Subcutaneous abdominal adipose tissue (tissue), 5 donors: ENCODE measurements at regions not wholly inside any gene's neighbourhood (a gene's known extent, or its start where the extent isn't known, plus 50 kb on each side); places are given as distances from the start of the nearest gene placed in this dataset.
"Not testable (repeated sequence)": the region's sequence is repeated elsewhere in the genome, so short reads cannot be mapped to it uniquely, and the experiment has no call there.

ENCODE experiments used
- H3K27ac ChIP-seq: one replicate; pipeline ENCODE4 v1.7.0; 2013; ENCODE audit warnings: low read depth, mild to moderate bottlenecking, inconsistent platforms, low read length, moderate library complexity
- H3K27me3 ChIP-seq, 5 donors: one replicate each; pipeline ENCODE4 v1.7.0; 2013; ENCODE audit warnings: low read length in 5 of 5, inconsistent platforms in 1 of 5; ENCODE audit not compliant: control insufficient read depth in 5 of 5, insufficient read depth in 4 of 5
- H3K36me3 ChIP-seq, 5 donors: one replicate each; pipeline ENCODE4 v1.7.0; 2013; ENCODE audit warnings: low read length in 5 of 5; ENCODE audit not compliant: control insufficient read depth in 5 of 5, insufficient read depth in 5 of 5
- H3K4me1 ChIP-seq, 5 donors: one replicate each; pipeline ENCODE4 v1.7.0; 2013; ENCODE audit warnings: low read length in 5 of 5, mild to moderate bottlenecking in 3 of 5, moderate library complexity in 1 of 5; ENCODE audit not compliant: control insufficient read depth in 5 of 5, insufficient read depth in 5 of 5
- H3K4me3 ChIP-seq, 5 donors: one replicate each; pipeline ENCODE4 v1.7.0; 2013; ENCODE audit warnings: low read length in 5 of 5, low read depth in 1 of 5
- H3K9ac ChIP-seq, 5 donors: one replicate each; pipeline ENCODE4 v1.7.0; 2013; ENCODE audit warnings: low read length in 5 of 5, mild to moderate bottlenecking in 4 of 5, moderate library complexity in 3 of 5
- H3K9me3 ChIP-seq, 5 donors: one replicate each; pipeline ENCODE4 v1.7.0; 2013; ENCODE audit warnings: low read length in 5 of 5; ENCODE audit not compliant: control insufficient read depth in 5 of 5
- donor health status: healthy.
- donor health status: healthy.
- donor health status: healthy.
- donor health status: healthy.
- donor health status: healthy.

DNA sequence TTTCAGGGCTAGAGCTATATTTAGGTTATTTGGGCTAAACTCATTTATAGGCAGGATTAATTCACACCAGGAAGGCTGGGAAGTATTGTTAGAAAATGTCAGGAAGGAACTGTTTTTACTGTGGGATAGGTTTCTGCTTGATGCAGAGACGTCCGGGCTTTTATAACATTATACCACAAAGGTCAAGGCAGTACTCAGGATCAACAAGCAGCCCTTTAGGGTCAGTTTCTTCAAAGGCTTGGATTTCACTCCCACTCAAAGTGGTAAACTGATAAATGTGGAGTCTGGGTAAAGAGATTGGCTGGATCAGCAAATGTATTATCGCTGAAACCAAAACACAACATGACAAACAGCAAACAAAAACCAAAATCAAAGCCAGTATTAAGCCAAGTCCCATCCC is 127.2 kb downstream of the ARL5B start:
- Histone ChIP-seq H3K27me3 (no peaks in the 10 kb centered on the region), H3K27ac (peak overlapping the region; percentile 58), H3K36me3 (no peaks in the 10 kb centered on the region), H3K4me3 (no peak overlapping the region), H3K4me1 (peaks cover 0 to 4% (median 0%) of the 10 kb centered on the region in 5 donors), H3K9ac (no peak overlapping the region), H3K9me3 (peaks cover 0 to 4% (median 0%) of the 10 kb centered on the region in 5 donors)

DNA sequence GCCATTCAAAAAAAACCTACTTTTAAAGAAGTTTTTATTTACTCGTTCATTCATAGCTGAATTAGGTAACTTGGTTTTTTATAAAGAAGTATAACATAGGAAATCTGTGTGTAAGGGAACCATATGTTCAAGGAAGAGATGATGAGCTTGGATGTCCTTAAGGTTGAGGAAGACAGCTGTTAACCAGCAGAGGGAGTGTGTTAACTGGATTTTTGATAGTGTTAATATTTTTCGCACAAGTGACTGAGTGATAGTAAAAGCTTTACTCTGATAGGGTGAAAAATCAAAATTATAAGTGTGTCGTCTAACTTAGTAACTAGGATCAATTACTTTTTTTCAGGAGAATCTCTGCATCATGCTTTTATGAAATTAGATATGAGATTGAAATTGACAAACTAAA is 134.7 kb downstream of the ARL5B start:
- Histone ChIP-seq H3K9me3 (no peaks in the 10 kb centered on the region), H3K9ac (no peak overlapping the region), H3K27ac (no peak overlapping the region), H3K4me1 (no peaks in the 10 kb centered on the region), H3K36me3 (no peaks in the 10 kb centered on the region), H3K4me3 (no peak overlapping the region), H3K27me3 (no peaks in the 10 kb centered on the region)

DNA sequence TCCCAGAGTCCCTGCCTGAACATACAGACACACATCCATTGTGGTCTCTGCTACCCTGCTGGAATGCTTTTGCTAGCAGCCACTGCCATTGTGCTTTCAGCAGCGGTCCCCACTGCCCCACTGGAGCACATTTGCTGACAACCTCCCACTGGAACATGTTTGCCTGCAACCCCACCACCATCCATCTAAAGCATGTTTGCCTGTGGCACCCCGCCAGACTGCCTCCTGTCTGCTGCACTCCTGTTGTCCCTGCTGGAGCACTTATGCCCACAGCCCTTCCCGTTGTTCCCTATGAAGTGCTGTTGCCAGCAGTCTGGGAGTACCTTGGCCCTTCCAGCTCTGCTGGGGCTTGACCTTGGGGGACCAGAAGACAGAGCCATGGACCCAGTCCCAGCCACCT is 136.3 kb downstream of the ARL5B start:
- no peaks in the 10 kb centered on the region for H3K27me3 ChIP-seq
- H3K9ac ChIP-seq = no peak overlapping the region
- H3K36me3 ChIP-seq = no peaks in the 10 kb centered on the region
- H3K4me3 ChIP-seq = no peak overlapping the region
- no peaks in the 10 kb centered on the region for H3K9me3 ChIP-seq
- no peaks in the 10 kb centered on the region for H3K4me1 ChIP-seq
- no peak overlapping the region for H3K27ac ChIP-seq

DNA sequence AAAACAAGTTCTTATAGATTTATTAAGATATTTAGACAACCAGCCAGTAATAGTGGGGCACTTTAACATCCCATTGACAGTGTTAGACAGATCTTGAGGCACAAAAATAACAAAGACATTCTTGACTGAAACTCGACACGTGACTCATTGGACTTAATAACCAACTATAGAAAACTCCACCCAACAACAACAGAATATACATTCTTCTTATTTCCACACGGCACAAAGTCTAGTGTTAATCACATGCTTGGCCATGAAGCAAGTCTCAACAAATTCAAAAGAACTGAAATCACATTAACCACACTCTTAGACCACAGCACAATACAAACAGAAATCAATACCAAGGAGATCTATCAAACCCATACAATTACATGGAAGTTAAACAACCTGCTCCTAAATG is 138.1 kb downstream of the ARL5B start:
- Histone ChIP-seq H3K27ac (no peak overlapping the region), H3K9ac (no peak overlapping the region), H3K27me3 (no peaks in the 10 kb centered on the region), H3K4me3 (no peak overlapping the region), H3K9me3 (no peaks in the 10 kb centered on the region), H3K4me1 (no peaks in the 10 kb centered on the region), H3K36me3 (no peaks in the 10 kb centered on the region)

DNA sequence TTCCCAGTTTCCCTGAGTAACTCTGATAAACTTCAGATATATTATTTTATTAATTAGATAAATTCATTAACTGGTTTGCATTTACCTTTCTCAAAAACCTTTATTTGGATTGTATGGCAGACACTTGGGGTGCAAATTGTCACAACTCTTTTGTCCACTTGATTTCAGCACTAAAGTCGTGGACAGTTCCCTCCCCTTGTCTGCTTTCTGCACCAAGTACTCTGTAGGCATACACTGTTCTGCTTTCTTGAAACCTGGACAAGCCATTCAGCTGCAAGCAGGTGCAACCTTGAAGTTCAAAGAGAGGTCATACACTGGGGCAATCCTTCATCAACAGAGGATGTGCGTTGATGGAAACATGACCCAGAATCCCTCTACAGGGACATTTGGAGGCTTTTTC is 162.9 kb downstream of the ARL5B start:
- Histone ChIP-seq H3K36me3 (no peaks in the 10 kb centered on the region), H3K27ac (no peak overlapping the region), H3K27me3 (no peaks in the 10 kb centered on the region), H3K4me1 (no peaks in the 10 kb centered on the region), H3K9me3 (peaks cover 0 to 5% (median 0%) of the 10 kb centered on the region in 5 donors), H3K4me3 (no peak overlapping the region), H3K9ac (no peak overlapping the region)

DNA sequence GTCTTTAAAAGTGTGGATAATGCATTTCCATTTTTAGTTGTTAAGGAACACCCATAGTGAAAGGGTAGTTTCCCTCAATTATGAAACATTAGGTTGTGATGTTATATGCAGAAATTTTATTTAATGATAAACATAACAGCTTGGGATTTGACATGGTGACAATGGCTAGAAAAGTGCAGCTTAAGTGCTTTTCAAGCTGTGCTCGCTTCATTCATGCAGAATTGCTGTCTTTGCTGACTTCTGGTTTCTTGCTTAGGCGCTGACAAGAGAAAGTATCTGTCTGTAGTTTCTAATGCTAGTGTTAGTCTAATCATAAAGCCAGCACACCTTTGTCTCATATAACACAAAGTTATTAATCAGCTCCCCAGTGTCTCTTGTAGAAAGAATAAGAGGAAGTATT is 170.0 kb downstream of the ARL5B start:
- Histone ChIP-seq H3K9me3 (peaks cover 0 to 2% (median 0%) of the 10 kb centered on the region in 5 donors), H3K9ac (no peak overlapping the region), H3K27me3 (no peaks in the 10 kb centered on the region), H3K4me3 (no peak overlapping the region), H3K4me1 (no peaks in the 10 kb centered on the region), H3K36me3 (no peaks in the 10 kb centered on the region), H3K27ac (no peak overlapping the region)

DNA sequence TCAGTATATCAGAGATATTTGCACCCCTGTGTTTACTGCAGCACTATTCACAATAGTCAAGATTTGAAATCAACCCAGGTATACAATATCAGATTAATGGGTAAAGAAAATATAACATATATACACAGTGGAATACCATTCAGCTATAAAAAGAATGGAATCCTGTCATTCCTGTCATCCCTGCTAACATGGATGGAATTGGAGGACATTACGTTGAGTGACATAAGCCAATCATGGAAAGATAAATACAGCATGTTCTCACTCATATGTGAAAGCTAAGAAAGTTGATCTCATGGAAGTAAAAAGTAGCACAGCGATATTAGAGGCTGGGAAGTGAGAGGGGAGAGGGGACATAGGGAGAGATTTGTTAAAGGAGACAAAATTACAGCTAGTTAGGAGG is 171.0 kb downstream of the ARL5B start:
- Histone ChIP-seq H3K4me3 (no peak overlapping the region), H3K9me3 (peaks cover 0 to 2% (median 0%) of the 10 kb centered on the region in 5 donors), H3K4me1 (no peaks in the 10 kb centered on the region), H3K27ac (no peak overlapping the region), H3K27me3 (no peaks in the 10 kb centered on the region), H3K9ac (no peak overlapping the region), H3K36me3 (no peaks in the 10 kb centered on the region)

DNA sequence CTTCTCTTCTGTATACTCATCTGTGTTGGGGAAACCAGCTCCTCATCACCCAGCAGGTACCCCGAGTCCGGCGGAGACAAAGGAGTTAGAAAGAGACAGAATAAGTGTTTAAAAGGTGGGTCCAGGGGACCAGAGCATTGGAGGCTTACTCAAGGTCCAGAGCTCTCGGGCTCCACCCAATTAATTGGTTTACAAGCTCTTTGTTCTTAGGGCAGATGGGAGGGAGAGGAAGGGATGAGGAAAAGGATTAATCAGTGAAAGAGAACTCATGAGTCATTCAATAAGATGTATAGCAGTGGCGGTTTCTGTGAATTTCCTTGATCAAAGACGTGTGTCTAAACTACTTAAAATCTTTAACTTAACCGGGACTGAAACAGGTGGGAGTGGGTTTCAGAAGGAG is 192.0 kb upstream of the MALRD1 start:
- not testable (repeated sequence) for H3K4me1 ChIP-seq, H3K36me3 ChIP-seq, H3K27me3 ChIP-seq, H3K27ac ChIP-seq, H3K9ac ChIP-seq, H3K9me3 ChIP-seq, H3K4me3 ChIP-seq

DNA sequence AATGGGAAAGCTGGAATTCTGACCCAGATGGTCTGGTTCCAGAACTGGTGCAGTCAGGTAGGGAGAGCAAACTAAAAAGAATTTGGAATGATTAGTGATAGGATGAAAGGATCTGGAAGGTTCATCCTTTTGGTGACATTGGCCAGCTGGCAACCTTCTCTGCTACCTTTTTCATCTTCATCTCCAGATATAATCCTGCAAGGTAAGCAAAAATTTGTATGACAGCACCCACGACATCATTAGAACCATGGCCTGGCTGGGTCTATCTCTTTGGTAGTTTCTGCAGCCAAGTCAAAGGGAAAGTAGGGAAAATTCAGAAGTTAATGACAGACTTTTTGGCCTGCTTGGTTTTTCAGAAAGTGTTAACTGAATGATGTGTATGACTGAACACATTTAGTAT is 188.9 kb upstream of the MALRD1 start:
- Histone ChIP-seq H3K9me3 (peaks cover 0 to 2% (median 0%) of the 10 kb centered on the region in 5 donors), H3K4me3 (no peak overlapping the region), H3K9ac (no peak overlapping the region), H3K36me3 (no peaks in the 10 kb centered on the region), H3K27me3 (no peaks in the 10 kb centered on the region), H3K4me1 (no peaks in the 10 kb centered on the region), H3K27ac (no peak overlapping the region)

DNA sequence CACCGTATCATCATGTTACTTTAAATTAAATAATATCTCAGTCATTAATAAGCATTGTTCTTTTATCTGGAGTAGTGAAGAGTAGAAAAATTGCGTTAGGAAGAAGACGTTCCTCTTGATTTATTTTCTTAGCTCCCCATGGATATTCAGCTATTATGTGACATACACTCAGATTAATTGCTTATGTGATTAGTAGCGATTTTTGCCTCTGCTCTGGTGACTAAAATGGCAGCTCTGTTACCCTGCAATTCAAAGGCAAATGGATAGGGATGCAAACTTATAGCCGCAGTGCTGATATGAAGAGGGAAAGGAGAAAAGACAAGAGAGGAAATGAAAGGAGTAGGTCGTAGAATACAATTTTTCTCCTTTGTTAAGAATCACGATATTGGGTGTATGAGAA is 188.4 kb upstream of the MALRD1 start:
- Histone ChIP-seq H3K9me3 (peaks cover 0 to 5% (median 0%) of the 10 kb centered on the region in 5 donors), H3K4me3 (no peak overlapping the region), H3K9ac (no peak overlapping the region), H3K4me1 (no peaks in the 10 kb centered on the region), H3K36me3 (no peaks in the 10 kb centered on the region), H3K27ac (no peak overlapping the region), H3K27me3 (no peaks in the 10 kb centered on the region)

DNA sequence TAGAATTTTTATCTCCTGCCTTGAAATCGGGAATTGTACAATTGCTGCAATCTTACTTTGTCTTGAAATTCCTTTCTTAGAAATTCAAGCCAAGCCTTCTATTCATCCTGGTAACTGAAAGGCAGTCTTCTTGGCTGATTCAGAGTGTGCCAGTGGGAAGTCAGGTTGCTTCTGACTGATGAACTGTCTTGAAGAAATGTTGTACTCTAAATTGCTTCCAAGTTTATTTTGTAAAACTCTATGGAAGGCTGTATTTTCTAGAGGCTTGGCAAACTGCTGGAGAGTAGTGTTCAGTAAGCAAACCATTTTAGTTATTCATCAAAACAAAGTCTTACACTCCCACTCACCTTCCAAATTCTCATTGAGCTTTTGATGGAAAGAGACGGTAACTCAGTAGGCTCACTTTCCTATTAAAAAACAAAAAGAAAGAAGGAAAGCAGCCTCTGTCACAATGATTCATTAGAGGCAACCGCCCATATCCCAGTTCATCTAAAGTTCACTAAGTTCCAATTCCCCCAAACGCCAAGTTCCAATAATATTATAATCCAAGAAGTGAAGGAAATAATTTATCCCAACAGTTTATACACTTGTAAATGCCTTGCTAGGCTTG is 187.9 kb upstream of the MALRD1 start:
- H3K9me3 ChIP-seq = peaks cover 0 to 5% (median 0%) of the 10 kb centered on the region in 5 donors
- no peaks in the 10 kb centered on the region for H3K4me1 ChIP-seq
- H3K9ac ChIP-seq = no peak overlapping the region

More for the DNA sequence above, 187.9 kb upstream of the MALRD1 start:
- H3K27me3 ChIP-seq = no peaks in the 10 kb centered on the region
- H3K4me3 ChIP-seq = no peak overlapping the region
- no peaks in the 10 kb centered on the region for H3K36me3 ChIP-seq
- H3K27ac ChIP-seq = no peak overlapping the region
